ENCODE measurements at regions not wholly inside any gene's neighbourhood (a gene's known extent, or its start where the extent isn't known, plus 50 kb on each side); places are given as distances from the start of the nearest gene placed in this dataset.

DNA sequence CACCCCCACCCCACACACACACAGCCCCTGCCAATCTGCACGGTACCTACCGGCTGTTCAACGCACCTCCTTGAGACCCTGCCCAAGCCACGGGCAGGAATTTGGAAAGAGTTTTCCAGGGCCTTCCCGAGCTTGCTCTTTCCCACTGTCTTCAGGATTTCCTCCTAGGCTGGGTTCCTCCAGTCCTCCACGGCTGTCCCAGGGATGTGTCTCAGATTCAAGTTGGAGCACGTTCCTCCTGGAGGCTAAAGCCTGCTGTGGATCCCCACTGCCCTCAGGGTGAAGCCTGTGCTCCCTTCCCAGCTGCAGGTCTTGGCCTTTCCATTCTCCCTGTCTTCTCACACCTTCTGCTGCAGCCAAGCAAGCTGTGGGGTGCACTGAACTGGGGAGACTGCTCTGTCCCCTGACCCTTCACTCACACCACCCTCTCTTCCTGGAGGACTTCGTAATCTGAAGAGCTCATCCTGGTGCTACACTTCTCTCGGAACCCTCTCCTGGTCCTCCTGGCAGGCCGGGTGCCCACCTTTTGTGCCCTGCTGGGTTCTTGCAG is 54.9 kb upstream of the HS6ST1 start:
- Histone ChIP-seq H4K20me1 (ENCODE audit: insufficient read depth, low read length) (no peaks in the 10 kb centered on the region), H3K4me3 (replicated peaks in 1 of 3; ENCODE audit: insufficient read depth in 1 of 3, low read depth in 2 of 3, low read length in 3 of 3) (no peak overlapping the region), H3K79me2 (ENCODE audit: insufficient read depth, low read length) (no peaks in the 10 kb centered on the region), H2AFZ (ENCODE audit: low read length) (no peak overlapping the region), H3K27me3 (ENCODE audit: control insufficient read depth in 1 of 2, insufficient read depth in 2 of 2, low read length in 2 of 2) (peaks cover 10 to 46% of the 10 kb centered on the region in 2 experiments; a peak in 4 of 5 replicates), H3K9me3 (ENCODE audit: low read length) (no peaks in the 10 kb centered on the region), H3K27ac (ENCODE audit: extremely low read length, insufficient read depth, low read length) (no peak overlapping the region), H3K36me3 (replicated peaks in 1 of 2; ENCODE audit: control insufficient read depth in 1 of 2, insufficient read depth in 2 of 2, low read length in 2 of 2) (no peaks in the 10 kb centered on the region), H3K4me1 (ENCODE audit: insufficient read depth, low read length) (peaks cover 39% of the 10 kb centered on the region), H3K9ac (ENCODE audit: insufficient read depth, low read depth, low read length) (no peak overlapping the region), H3K4me2 (ENCODE audit: low read depth, low read length) (no peak overlapping the region)
- intact Hi-C loops (cut with micrococcal nuclease; ENCODE audit: unreplicated experiment) (no loop called here), in situ Hi-C loops (cut with HindIII; ENCODE audit: extremely low pct_ligation_motif_present, low pct_unique_long_range_greater_than_20kb) (no loop called here)
- TF ChIP-seq ZFY (CRISPR knock-in tag; IDR thresholded peaks at IDR 0.05) = no peak
- TF ChIP-seq JUN (CRISPR knock-in tag; IDR thresholded peaks at IDR 0.05) = no peak
- TF ChIP-seq RXRA (CRISPR knock-in tag; IDR thresholded peaks at IDR 0.05) = no peak
- no peak for TF ChIP-seq TOE1 (CRISPR knock-in tag; IDR thresholded peaks at IDR 0.05)
- no peak for TF ChIP-seq SRF (IDR thresholded peaks at IDR 0.05; ENCODE audit: low read depth, low read length)
- TF ChIP-seq IRF9 (CRISPR knock-in tag; IDR thresholded peaks at IDR 0.05; ENCODE audit: borderline replicate concordance) = no peak
- no peak for TF ChIP-seq KDM5B (CRISPR knock-in tag; IDR thresholded peaks at IDR 0.05; ENCODE audit: borderline replicate concordance)
- no peak for TF ChIP-seq ELF1 (CRISPR knock-in tag; IDR thresholded peaks at IDR 0.05)
- ChIA-PET CTCF (ENCODE audit: low intra/inter-chr PET ratio, low total read pairs) (no interaction called here), POLR2A (no interaction called here)
- BruUV-seq (replicated peaks) = no TSS peak
- FAIRE-seq (no peak), DNase-seq (ENCODE audit: low spot score) (no peak), ATAC-seq (no peak)
- 65% methylated on average over 10 of the region's 10 CpGs for WGBS (ENCODE audit: low lambda C conversion rate)
